ENCODE measurements at regions not wholly inside any gene's neighbourhood (a gene's known extent, or its start where the extent isn't known, plus 50 kb on each side); places are given as distances from the start of the nearest gene placed in this dataset.

GRCh38 chr15:61798631-61799030 is 261.6 kb downstream of the VPS13C start:
- H3K9ac ChIP-seq (ENCODE audit: low read depth, low read length), result no peak overlapping the region
- H3K9me3 ChIP-seq (ENCODE audit: control insufficient read depth, insufficient read depth, low read length), result no peaks in the 10 kb centered on the region
- no peaks in the 10 kb centered on the region for H3K4me1 ChIP-seq (ENCODE audit: control insufficient read depth, insufficient read depth, low read length)
- H3K36me3 ChIP-seq (ENCODE audit: control insufficient read depth, insufficient read depth, low read length), result no peaks in the 10 kb centered on the region
- no peaks in the 10 kb centered on the region for H3K27me3 ChIP-seq (ENCODE audit: control insufficient read depth, insufficient read depth, low read length)
- H3K4me3 ChIP-seq (ENCODE audit: low read depth, low read length), result no peak overlapping the region

- Histone ChIP-seq H3K4me3 (ENCODE audit: low read depth, low read length) (no peak overlapping the region), H3K9me3 (ENCODE audit: control insufficient read depth, insufficient read depth, low read length) (no peaks in the 10 kb centered on the region), H3K4me1 (ENCODE audit: control insufficient read depth, insufficient read depth, low read length) (no peaks in the 10 kb centered on the region), H3K27me3 (ENCODE audit: control insufficient read depth, insufficient read depth, low read length) (no peaks in the 10 kb centered on the region), H3K9ac (ENCODE audit: low read depth, low read length) (no peak overlapping the region), H3K36me3 (ENCODE audit: control insufficient read depth, insufficient read depth, low read length) (no peaks in the 10 kb centered on the region)
Measured at GRCh38 chr15:61796056-61796455, 264.2 kb downstream of the VPS13C start.

- Histone ChIP-seq H3K9me3 (ENCODE audit: control insufficient read depth, insufficient read depth, low read length) (no peaks in the 10 kb centered on the region), H3K9ac (ENCODE audit: low read depth, low read length) (no peak overlapping the region), H3K27me3 (ENCODE audit: control insufficient read depth, insufficient read depth, low read length) (no peaks in the 10 kb centered on the region), H3K4me1 (ENCODE audit: control insufficient read depth, insufficient read depth, low read length) (no peaks in the 10 kb centered on the region), H3K4me3 (ENCODE audit: low read depth, low read length) (no peak overlapping the region), H3K36me3 (ENCODE audit: control insufficient read depth, insufficient read depth, low read length) (no peaks in the 10 kb centered on the region)
Measured at GRCh38 chr15:61794881-61795280, 265.4 kb downstream of the VPS13C start.

GRCh38 chr15:61794276-61794675 is 266.0 kb downstream of the VPS13C start:
- H3K9ac ChIP-seq (ENCODE audit: low read depth, low read length), result no peak overlapping the region
- H3K9me3 ChIP-seq (ENCODE audit: control insufficient read depth, insufficient read depth, low read length), result no peaks in the 10 kb centered on the region
- no peak overlapping the region for H3K4me3 ChIP-seq (ENCODE audit: low read depth, low read length)
- no peaks in the 10 kb centered on the region for H3K27me3 ChIP-seq (ENCODE audit: control insufficient read depth, insufficient read depth, low read length)
- H3K4me1 ChIP-seq (ENCODE audit: control insufficient read depth, insufficient read depth, low read length), result no peaks in the 10 kb centered on the region
- H3K36me3 ChIP-seq (ENCODE audit: control insufficient read depth, insufficient read depth, low read length), result no peaks in the 10 kb centered on the region

- Histone ChIP-seq H3K4me1 (ENCODE audit: control insufficient read depth, insufficient read depth, low read length) (no peaks in the 10 kb centered on the region), H3K27me3 (ENCODE audit: control insufficient read depth, insufficient read depth, low read length) (no peaks in the 10 kb centered on the region), H3K36me3 (ENCODE audit: control insufficient read depth, insufficient read depth, low read length) (no peaks in the 10 kb centered on the region), H3K4me3 (ENCODE audit: low read depth, low read length) (no peak overlapping the region), H3K9me3 (ENCODE audit: control insufficient read depth, insufficient read depth, low read length) (no peaks in the 10 kb centered on the region), H3K9ac (ENCODE audit: low read depth, low read length) (no peak overlapping the region)
Measured at GRCh38 chr15:61784734-61785133, 275.5 kb downstream of the VPS13C start.

- Histone ChIP-seq H3K36me3 (ENCODE audit: control insufficient read depth, insufficient read depth, low read length) (no peaks in the 10 kb centered on the region), H3K27me3 (ENCODE audit: control insufficient read depth, insufficient read depth, low read length) (no peaks in the 10 kb centered on the region), H3K9me3 (ENCODE audit: control insufficient read depth, insufficient read depth, low read length) (no peaks in the 10 kb centered on the region), H3K9ac (ENCODE audit: low read depth, low read length) (no peak overlapping the region), H3K4me3 (ENCODE audit: low read depth, low read length) (no peak overlapping the region), H3K4me1 (ENCODE audit: control insufficient read depth, insufficient read depth, low read length) (no peaks in the 10 kb centered on the region)
Measured at GRCh38 chr15:61780278-61780980, 279.8 kb downstream of the VPS13C start.

GRCh38 chr15:61777689-61778088 is 282.6 kb downstream of the VPS13C start:
- H3K4me3 ChIP-seq (ENCODE audit: low read depth, low read length), result no peak overlapping the region
- H3K27me3 ChIP-seq (ENCODE audit: control insufficient read depth, insufficient read depth, low read length), result no peaks in the 10 kb centered on the region
- no peaks in the 10 kb centered on the region for H3K4me1 ChIP-seq (ENCODE audit: control insufficient read depth, insufficient read depth, low read length)
- no peak overlapping the region for H3K9ac ChIP-seq (ENCODE audit: low read depth, low read length)
- no peaks in the 10 kb centered on the region for H3K36me3 ChIP-seq (ENCODE audit: control insufficient read depth, insufficient read depth, low read length)
- H3K9me3 ChIP-seq (ENCODE audit: control insufficient read depth, insufficient read depth, low read length), result no peaks in the 10 kb centered on the region

GRCh38 chr15:61769557-61769956 is 290.7 kb downstream of the VPS13C start:
- Histone ChIP-seq H3K27me3 (ENCODE audit: control insufficient read depth, insufficient read depth, low read length) (no peaks in the 10 kb centered on the region), H3K9ac (ENCODE audit: low read depth, low read length) (no peak overlapping the region), H3K4me1 (ENCODE audit: control insufficient read depth, insufficient read depth, low read length) (no peaks in the 10 kb centered on the region), H3K36me3 (ENCODE audit: control insufficient read depth, insufficient read depth, low read length) (no peaks in the 10 kb centered on the region), H3K4me3 (ENCODE audit: low read depth, low read length) (no peak overlapping the region), H3K9me3 (ENCODE audit: control insufficient read depth, insufficient read depth, low read length) (no peaks in the 10 kb centered on the region)

GRCh38 chr15:61768131-61768530 is 292.1 kb downstream of the VPS13C start:
- no peak overlapping the region for H3K4me3 ChIP-seq (ENCODE audit: low read depth, low read length)
- H3K27me3 ChIP-seq (ENCODE audit: control insufficient read depth, insufficient read depth, low read length), result no peaks in the 10 kb centered on the region
- H3K4me1 ChIP-seq (ENCODE audit: control insufficient read depth, insufficient read depth, low read length), result no peaks in the 10 kb centered on the region
- H3K9me3 ChIP-seq (ENCODE audit: control insufficient read depth, insufficient read depth, low read length), result no peaks in the 10 kb centered on the region
- H3K36me3 ChIP-seq (ENCODE audit: control insufficient read depth, insufficient read depth, low read length), result no peaks in the 10 kb centered on the region
- H3K9ac ChIP-seq (ENCODE audit: low read depth, low read length), result no peak overlapping the region

GRCh38 chr15:61764981-61765380 is 295.3 kb downstream of the VPS13C start:
- H3K9ac ChIP-seq (ENCODE audit: low read depth, low read length), result no peak overlapping the region
- no peaks in the 10 kb centered on the region for H3K27me3 ChIP-seq (ENCODE audit: control insufficient read depth, insufficient read depth, low read length)
- no peaks in the 10 kb centered on the region for H3K9me3 ChIP-seq (ENCODE audit: control insufficient read depth, insufficient read depth, low read length)
- H3K36me3 ChIP-seq (ENCODE audit: control insufficient read depth, insufficient read depth, low read length), result no peaks in the 10 kb centered on the region
- no peak overlapping the region for H3K4me3 ChIP-seq (ENCODE audit: low read depth, low read length)
- H3K4me1 ChIP-seq (ENCODE audit: control insufficient read depth, insufficient read depth, low read length), result no peaks in the 10 kb centered on the region

- no peaks in the 10 kb centered on the region for H3K27me3 ChIP-seq (ENCODE audit: control insufficient read depth, insufficient read depth, low read length)
- no peaks in the 10 kb centered on the region for H3K4me1 ChIP-seq (ENCODE audit: control insufficient read depth, insufficient read depth, low read length)
- no peaks in the 10 kb centered on the region for H3K36me3 ChIP-seq (ENCODE audit: control insufficient read depth, insufficient read depth, low read length)
- H3K4me3 ChIP-seq (ENCODE audit: low read depth, low read length), result no peak overlapping the region
- H3K9ac ChIP-seq (ENCODE audit: low read depth, low read length), result no peak overlapping the region
- H3K9me3 ChIP-seq (ENCODE audit: control insufficient read depth, insufficient read depth, low read length), result no peaks in the 10 kb centered on the region
Measured at GRCh38 chr15:61764141-61764540, 296.1 kb downstream of the VPS13C start.

GRCh38 chr15:61762676-61763075 is 297.6 kb downstream of the VPS13C start:
- Histone ChIP-seq H3K36me3 (ENCODE audit: control insufficient read depth, insufficient read depth, low read length) (no peaks in the 10 kb centered on the region), H3K9me3 (ENCODE audit: control insufficient read depth, insufficient read depth, low read length) (no peaks in the 10 kb centered on the region), H3K27me3 (ENCODE audit: control insufficient read depth, insufficient read depth, low read length) (no peaks in the 10 kb centered on the region), H3K4me1 (ENCODE audit: control insufficient read depth, insufficient read depth, low read length) (no peaks in the 10 kb centered on the region), H3K9ac (ENCODE audit: low read depth, low read length) (no peak overlapping the region), H3K4me3 (ENCODE audit: low read depth, low read length) (no peak overlapping the region)
